PFSK-1 (cell line): ENCODE measurements at regions not wholly inside any gene's neighbourhood (a gene's known extent, or its start where the extent isn't known, plus 50 kb on each side); places are given as distances from the start of the nearest gene placed in this dataset.

Experiments used
- FOXP2 ChIP-seq: optimal IDR thresholded peaks from 2 replicates; pipeline ENCODE3; 2011; ENCODE audit warnings: borderline replicate concordance, control low read depth, inconsistent platforms; ENCODE audit not compliant: insufficient read depth; ENCODE audit errors: extremely low read length, extremely low read depth
- POLR2AphosphoS5 ChIP-seq: IDR thresholded peaks from 2 replicates; pipeline ENCODE4 v1.6.1; 2012; ENCODE audit warnings: low read depth, mild to moderate bottlenecking, control low read depth, low read length, moderate library complexity
- SIN3A ChIP-seq: IDR thresholded peaks from 2 replicates; pipeline ENCODE4 v1.6.1; 2012; ENCODE audit warnings: mild to moderate bottlenecking, low read length, moderate library complexity, borderline replicate concordance; ENCODE audit not compliant: insufficient read depth
- TAF1 ChIP-seq: IDR thresholded peaks from 2 replicates; pipeline ENCODE4 v1.6.1; 2012; ENCODE audit warnings: low read length, control low read depth, borderline replicate concordance; ENCODE audit not compliant: insufficient read depth
- TF ChIP-seq, protein P1 (sequence below), 2 experiments: IDR thresholded peaks; 2 replicates each; pipeline versions ENCODE4 v1.6.1 to v1.8.0; 2011 to 2012; ENCODE audit warnings: low read depth in 2 of 2, low read length in 2 of 2, control low read depth in 1 of 2, inconsistent platforms in 1 of 2, mild to moderate bottlenecking in 1 of 2, moderate library complexity in 1 of 2; ENCODE audit not compliant: insufficient read depth in 1 of 2

DNA sequence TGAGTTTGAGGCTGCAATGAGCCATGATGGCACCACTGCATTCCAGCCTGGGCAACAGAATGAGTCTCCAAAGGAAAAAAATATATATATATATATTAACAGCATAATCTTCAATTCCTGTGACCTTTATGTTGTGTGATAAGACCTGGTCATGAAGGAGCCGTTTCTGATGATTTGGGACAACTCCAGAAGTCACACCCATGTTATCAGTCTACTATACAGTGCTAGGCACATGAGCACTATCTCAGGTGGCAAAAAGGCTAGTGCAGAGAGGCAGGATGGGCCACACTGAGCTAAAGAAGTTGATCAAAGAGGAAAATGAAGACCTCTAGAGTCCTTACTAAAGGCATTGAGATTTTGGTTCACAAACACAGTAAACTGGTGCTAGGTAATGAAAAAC is 205.0 kb upstream of the RAD23B start:
- TF ChIP-seq, protein P1, sequence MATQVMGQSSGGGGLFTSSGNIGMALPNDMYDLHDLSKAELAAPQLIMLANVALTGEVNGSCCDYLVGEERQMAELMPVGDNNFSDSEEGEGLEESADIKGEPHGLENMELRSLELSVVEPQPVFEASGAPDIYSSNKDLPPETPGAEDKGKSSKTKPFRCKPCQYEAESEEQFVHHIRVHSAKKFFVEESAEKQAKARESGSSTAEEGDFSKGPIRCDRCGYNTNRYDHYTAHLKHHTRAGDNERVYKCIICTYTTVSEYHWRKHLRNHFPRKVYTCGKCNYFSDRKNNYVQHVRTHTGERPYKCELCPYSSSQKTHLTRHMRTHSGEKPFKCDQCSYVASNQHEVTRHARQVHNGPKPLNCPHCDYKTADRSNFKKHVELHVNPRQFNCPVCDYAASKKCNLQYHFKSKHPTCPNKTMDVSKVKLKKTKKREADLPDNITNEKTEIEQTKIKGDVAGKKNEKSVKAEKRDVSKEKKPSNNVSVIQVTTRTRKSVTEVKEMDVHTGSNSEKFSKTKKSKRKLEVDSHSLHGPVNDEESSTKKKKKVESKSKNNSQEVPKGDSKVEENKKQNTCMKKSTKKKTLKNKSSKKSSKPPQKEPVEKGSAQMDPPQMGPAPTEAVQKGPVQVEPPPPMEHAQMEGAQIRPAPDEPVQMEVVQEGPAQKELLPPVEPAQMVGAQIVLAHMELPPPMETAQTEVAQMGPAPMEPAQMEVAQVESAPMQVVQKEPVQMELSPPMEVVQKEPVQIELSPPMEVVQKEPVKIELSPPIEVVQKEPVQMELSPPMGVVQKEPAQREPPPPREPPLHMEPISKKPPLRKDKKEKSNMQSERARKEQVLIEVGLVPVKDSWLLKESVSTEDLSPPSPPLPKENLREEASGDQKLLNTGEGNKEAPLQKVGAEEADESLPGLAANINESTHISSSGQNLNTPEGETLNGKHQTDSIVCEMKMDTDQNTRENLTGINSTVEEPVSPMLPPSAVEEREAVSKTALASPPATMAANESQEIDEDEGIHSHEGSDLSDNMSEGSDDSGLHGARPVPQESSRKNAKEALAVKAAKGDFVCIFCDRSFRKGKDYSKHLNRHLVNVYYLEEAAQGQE (IDR thresholded peaks at IDR 0.05; ENCODE audit: insufficient read depth in 1 of 2, low read depth in 2 of 2, low read length in 2 of 2) = no peak
- TF ChIP-seq TAF1 (no peak), FOXP2 (no peak), POLR2AphosphoS5 (no peak), SIN3A (no peak)

DNA sequence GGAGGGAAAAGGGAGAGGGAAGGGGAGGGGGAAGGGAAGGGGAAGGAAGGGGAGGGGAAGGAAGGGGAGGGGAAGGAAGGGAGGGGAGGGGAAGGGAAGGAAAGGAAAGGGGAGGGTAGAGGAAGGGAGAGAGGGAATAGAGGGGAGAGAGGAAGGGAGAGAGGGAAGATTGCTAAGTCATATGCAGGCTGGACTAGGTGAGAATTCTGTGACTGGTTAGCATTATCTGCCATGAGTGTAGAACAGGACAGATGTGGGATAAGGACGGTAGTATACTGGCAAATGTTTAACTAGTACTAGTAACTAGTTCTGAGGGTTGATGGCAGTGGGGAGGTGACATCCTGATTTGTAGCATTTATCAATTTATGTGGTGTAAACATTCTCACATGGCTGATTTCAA is 203.5 kb upstream of the RAD23B start:
- TF ChIP-seq TAF1 = no peak
- TF ChIP-seq SIN3A = no peak
- TF ChIP-seq POLR2AphosphoS5 = no peak
- TF ChIP-seq, protein P1 (IDR thresholded peaks at IDR 0.05; ENCODE audit: insufficient read depth in 1 of 2, low read depth in 2 of 2, low read length in 2 of 2) = no peak
- TF ChIP-seq FOXP2 = no peak

DNA sequence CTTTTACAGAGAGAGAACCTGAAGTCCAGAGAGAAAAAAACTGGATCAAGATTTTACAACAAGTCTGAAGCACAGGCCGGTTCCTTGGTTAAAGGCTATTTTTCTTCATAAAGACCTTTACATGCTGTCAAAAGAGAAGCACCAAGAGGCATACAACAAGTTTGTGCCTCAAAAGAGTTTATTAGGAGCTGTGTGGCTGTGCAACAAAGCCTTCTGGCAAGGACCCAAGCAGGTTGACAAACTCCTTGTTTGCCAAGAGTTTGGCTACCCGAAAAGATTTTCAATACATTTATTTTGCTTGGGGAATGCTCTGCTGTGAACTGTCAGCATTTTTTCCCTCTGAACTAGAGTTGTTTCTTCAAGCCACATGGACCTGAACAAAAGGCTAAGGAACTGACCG is 202.9 kb upstream of the RAD23B start:
- TF ChIP-seq, protein P1 (IDR thresholded peaks at IDR 0.05; ENCODE audit: insufficient read depth in 1 of 2, low read depth in 2 of 2, low read length in 2 of 2) = no peak
- TF ChIP-seq FOXP2 (no peak), POLR2AphosphoS5 (no peak), SIN3A (no peak), TAF1 (no peak)

DNA sequence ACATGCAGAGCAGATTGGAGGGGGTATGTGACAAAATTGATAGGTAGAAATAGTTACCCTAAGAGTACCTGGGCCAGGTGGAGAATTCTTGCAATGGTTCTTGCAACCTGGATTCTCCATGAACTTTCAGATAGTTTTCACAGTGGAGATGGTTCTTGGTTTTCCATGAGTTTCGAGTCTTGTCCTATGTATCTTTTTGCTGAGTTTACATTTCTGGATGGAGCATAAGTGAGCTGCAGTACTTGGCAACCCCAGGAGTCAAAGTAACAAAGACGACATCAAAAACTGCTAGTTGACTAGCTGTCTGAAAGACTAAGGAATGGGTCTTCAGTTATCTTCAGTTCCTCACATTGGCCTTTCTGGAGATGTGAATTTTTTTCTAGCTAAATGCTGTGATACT is 196.6 kb upstream of the RAD23B start:
- no peak for TF ChIP-seq TAF1
- TF ChIP-seq, protein P1 (IDR thresholded peaks at IDR 0.05; ENCODE audit: insufficient read depth in 1 of 2, low read depth in 2 of 2, low read length in 2 of 2) = no peak
- TF ChIP-seq POLR2AphosphoS5 = no peak

DNA sequence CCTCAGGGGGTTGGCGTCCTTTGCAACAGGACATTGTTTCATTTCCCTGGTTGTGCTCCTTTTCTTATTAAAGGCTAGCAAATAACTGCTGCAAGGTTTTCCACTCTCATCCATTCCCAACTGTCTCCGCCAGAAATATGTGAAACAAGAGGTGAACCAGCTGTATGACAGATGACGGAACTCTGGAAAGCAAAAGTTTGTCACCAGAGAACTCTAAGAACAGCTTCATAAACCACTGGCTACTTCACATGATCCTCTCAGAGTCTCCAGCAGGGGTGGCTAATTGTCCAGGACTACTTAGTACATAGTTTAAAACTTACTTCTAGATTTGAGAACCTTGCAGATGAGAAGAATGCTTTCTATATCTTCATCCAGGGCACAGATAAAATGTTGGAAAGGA is 195.9 kb upstream of the RAD23B start:
- TF ChIP-seq FOXP2 (no peak), TAF1 (no peak), POLR2AphosphoS5 (no peak), SIN3A (no peak)
- TF ChIP-seq, protein P1 (IDR thresholded peaks at IDR 0.05; ENCODE audit: insufficient read depth in 1 of 2, low read depth in 2 of 2, low read length in 2 of 2) = no peak
